Occipital lobe (tissue), 1 donor: ENCODE measurements at regions not wholly inside any gene's neighbourhood (a gene's known extent, or its start where the extent isn't known, plus 50 kb on each side); places are given as distances from the start of the nearest gene placed in this dataset.
"Not testable (repeated sequence)": the region's sequence is repeated elsewhere in the genome, so short reads cannot be mapped to it uniquely, and the experiment has no call there.

Source experiments
- DNase-seq: peaks from one replicate; lab custom pipeline; 2025; lab: John Stamatoyannopoulos, UW

DNA sequence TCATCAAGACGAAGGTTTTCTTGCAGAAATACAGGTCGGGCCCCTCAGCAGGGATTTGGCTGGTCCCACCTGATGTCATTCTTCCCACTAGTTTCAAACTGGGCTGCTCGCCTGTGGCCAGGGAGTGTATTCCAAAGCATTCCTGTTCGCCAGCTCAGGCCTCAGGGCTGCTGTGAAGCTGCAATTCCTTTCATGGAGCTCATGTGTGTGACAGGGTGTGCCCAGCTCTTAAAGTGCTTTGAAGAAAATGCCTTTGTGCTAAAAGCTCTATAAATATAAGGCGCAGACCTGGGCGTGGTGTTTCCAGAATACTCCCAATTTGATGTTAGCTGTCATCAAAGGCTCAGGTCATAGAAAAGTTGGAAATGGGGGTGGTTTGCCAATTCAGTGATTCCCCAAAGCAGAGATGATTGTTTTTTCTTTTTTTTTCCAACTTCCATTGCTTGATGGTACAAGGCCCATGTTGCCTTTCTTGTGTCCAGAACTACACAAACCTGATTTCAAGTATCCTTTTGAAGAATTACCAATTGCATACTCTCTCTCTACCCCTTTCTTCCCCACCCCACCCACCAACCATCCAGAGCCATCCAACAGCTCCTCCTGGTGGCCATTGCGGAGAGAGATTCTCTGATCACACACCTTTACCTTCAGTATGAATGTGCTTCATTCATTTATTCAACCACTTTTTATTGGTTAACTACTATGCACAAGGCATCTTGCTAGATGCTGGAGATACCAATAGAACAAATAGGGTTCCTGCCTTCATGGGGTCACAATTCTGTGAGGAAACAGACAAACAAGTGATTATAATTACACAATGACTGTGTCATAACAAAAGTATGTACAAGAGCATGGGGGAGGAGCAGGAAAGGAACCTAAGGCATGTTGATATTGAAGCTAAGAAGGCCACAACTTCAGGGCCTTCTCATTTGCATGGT lies 297.3 kb upstream of the LYZL1 start:
- DNase-seq = no peak

DNA sequence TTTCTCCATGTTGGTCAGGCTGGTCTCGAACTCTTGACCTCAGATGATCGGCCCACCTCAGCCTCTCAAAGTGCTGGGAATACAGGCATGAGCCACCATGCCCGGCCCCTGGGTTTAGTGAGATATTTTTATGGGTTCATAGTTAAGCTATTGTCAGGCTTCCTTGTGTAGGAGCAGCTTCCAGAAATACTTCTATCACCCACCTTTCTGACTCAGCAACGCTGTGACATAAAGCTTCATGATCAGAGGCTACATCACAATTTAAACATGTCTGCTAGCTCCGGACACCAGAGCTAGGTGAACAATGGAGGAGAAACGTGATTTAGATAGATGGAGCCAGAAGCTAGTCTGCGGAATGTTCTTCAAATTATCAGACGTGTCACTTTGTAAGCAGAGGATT lies 295.8 kb upstream of the LYZL1 start:
- no peak for DNase-seq

DNA sequence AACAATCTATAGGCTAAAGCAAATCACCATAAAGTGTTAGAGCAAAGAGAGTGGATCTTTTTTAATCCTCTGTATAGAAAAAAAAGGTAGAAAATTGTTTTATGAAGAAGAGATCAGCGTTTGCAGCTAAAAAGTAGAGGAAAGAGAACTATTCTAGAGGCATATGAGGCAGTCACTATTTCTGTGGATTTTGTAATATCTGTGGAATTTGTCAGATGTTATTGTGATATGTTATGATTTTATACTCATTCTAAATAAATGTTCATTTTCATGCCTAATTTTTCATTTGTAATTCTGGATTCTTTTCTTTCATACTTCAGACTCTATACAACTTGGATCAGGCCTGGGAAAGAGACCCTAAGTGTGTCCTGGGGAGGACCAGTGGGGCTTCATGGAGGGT lies 295.0 kb upstream of the LYZL1 start:
- no peak for DNase-seq

DNA sequence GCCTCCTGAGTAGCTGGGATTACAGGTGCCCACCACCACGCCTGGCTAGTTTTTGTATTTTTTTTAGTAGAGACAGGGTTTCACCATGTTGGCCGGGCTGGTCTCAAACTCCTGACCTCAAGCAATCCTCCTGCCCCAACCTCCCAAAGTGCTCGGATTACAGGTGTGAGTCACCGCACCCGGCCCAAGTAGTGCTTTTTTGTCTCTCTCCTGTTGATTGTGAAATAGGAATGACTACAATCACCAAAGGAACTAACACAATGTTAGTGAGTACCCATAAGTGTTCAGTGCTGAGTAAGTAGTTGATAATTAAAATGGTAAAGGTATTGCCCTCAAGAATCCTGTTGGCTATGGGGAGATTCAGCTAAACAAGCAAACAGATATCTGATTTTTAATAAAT lies 294.1 kb upstream of the LYZL1 start:
- not testable (repeated sequence) for DNase-seq

GRCh38 chr10:28995497-28995896 lies 293.4 kb upstream of the LYZL1 start:
- DNase-seq = no peak

GRCh38 chr10:28996345-28996744 lies 292.5 kb upstream of the LYZL1 start:
- no peak for DNase-seq

GRCh38 chr10:28996947-28997551 lies 291.8 kb upstream of the LYZL1 start:
- DNase-seq = no peak

GRCh38 chr10:28997734-28998133 lies 291.1 kb upstream of the LYZL1 start:
- no peak for DNase-seq

- no peak for DNase-seq
Observed at GRCh38 chr10:29001801-29002200, 287.1 kb upstream of the LYZL1 start.

GRCh38 chr10:29003014-29003413 lies 285.9 kb upstream of the LYZL1 start:
- DNase-seq = not testable (repeated sequence)

DNA sequence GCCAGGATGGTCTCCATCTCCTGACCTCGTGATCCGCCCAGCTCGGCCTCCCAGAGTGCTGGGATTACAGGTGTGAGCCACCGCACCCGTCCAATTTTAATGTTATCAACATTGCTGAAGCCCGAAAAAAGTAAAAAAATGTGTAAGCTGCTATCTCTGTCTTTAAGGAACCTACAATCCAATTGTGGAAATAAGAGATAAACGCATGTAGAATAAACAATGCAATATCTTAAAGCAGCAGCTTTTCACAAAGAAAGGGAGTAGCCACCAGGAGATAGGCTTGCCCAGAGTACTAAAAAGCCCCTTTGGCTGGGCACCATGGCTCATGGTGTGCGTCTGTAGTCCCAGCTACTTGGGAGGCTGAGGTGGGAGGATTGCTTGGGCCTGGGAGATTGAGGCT lies 282.9 kb upstream of the LYZL1 start:
- DNase-seq = no peak

DNA sequence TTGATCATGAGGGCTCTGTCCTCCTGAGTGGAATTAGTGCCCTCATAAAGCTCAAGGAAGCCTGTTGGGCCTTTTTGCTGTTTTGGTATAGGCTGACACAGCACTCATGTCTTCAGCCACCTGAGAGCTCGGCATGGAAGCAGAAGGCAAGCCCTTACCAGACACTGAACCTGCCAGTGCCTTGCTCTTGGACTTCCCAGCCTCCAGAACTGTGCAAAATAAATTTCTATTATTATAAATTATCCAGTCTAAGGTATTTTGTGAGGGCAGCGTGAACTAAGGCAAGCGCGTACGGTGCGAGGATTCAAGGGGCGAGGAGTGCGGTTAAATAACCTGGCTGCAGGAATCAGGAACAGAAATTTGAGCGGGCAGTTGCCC lies 281.5 kb upstream of the LYZL1 start:
- no peak for DNase-seq

GRCh38 chr10:29007748-29008610 lies 280.9 kb upstream of the LYZL1 start:
- DNase-seq = no peak

- no peak for DNase-seq
Observed at GRCh38 chr10:29009464-29009863, 279.4 kb upstream of the LYZL1 start.

DNA sequence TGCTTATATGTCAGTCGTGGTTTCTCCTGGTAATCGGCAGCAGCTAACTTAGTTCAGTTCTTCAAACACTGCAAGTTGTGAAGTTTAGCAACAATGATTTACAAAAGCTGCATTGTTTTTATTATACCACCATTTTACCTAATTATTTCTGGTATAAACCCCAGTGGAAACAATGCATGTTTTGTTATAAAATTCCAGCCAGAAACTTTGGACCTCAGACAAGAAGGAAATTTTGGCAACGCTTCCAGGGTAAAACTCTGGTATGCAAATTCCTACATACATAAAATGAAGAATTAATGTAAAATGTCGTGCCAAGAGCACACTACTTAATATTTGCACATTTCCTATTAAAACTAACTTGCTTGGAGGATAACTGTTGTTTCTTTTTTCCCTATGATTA lies 277.4 kb upstream of the LYZL1 start:
- DNase-seq = no peak

DNA sequence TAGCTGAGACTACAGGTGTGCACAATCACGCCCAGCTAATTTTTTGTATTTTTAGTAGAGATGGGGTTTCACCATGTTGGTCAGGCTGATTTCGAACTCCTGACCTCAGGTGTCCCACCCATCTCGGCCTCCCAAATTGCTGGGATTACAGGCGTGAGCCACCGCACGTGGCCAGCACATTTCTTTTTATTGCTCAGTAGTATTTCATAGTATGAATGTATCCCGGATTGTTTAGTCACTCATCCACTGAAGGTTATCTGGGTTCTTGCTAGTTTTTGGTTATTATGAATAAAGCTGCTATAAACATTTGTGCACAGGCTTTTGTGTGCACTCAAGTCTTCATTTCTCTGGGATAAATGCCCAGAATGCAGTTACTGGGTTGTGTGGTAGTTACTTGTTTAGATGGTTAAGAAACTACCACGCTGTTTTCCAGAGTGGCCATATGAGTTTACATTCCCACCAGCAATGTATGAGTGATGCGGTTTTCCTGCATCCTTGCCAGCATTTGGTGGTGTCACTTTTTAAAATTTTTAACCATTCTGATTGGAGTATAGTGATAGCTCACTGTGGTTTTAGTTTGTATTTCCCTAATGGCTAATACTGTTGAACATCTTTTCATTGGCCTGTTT lies 275.8 kb upstream of the LYZL1 start:
- no peak for DNase-seq

GRCh38 chr10:29021591-29021990 lies 267.3 kb upstream of the LYZL1 start:
- DNase-seq = no peak

GRCh38 chr10:29022513-29022912 lies 266.4 kb upstream of the LYZL1 start:
- no peak for DNase-seq

GRCh38 chr10:29023678-29024077 lies 265.2 kb upstream of the LYZL1 start:
- no peak for DNase-seq

DNA sequence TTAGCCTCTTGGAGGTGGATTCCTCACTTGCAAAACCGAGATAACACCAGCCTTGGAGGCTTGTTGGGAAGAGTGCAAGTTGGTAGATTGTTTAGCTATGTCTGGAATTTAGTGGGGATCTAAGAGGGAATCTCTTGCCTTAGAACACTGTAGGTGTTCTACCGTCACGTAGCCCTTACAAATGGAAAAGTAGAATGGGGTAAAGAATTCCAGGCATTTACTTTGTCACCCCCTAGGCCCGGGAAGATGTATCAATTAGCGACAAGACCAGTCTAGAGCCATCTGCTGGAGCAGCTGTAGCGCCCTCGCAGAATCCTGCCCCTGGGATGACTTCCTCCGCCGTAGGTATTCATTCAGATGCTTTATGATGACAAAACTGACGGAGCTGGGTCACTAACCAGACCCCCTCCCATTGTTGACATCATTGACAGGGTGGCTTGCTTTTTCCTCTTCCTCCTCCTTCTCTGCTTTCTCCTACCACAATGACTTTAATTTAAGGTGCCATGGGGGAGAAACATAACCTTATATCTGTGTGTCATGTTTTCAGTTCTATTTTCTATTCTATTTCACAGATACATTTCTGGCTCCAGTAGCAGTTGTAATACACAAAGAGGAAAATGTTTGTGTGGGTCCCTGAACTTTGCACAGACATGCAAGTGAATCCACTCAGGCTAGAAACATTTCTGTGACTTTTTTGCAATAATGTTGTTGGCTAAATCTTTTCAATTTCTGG lies 262.6 kb upstream of the LYZL1 start:
- DNase-seq = no peak
